Progenitor cell of endocrine pancreas (in vitro differentiated cells): ENCODE measurements at regions not wholly inside any gene's neighbourhood (a gene's known extent, or its start where the extent isn't known, plus 50 kb on each side); places are given as distances from the start of the nearest gene placed in this dataset.

Experiments
- DNase-seq: peaks from one replicate; pipeline ENCODE4 v3.0.0; 2021; ENCODE audit warnings: low spot score; ENCODE audit not compliant: unreplicated experiment
- H3K27ac Mint-ChIP-seq: 2 replicates; pipeline ENCODE4 v1.8.0; 2021; ENCODE audit warnings: mild to moderate bottlenecking, moderate library complexity, mixed read lengths
- H3K27me3 Mint-ChIP-seq: 2 replicates; pipeline ENCODE4 v1.8.0; 2021; ENCODE audit warnings: mixed read lengths
- H3K36me3 Mint-ChIP-seq: 2 replicates; pipeline ENCODE4 v1.8.0; 2022; ENCODE audit warnings: mixed read lengths; ENCODE audit not compliant: insufficient read depth
- H3K4me1 Mint-ChIP-seq: 2 replicates; pipeline ENCODE4 v1.8.0; 2021; ENCODE audit warnings: low read depth, mixed read lengths
- H3K4me3 Mint-ChIP-seq: 2 replicates; pipeline ENCODE4 v1.8.0; 2021; ENCODE audit warnings: low read depth, mild to moderate bottlenecking, moderate library complexity, mixed read lengths
- H3K9me3 Mint-ChIP-seq: 2 replicates; pipeline ENCODE4 v1.8.0; 2021; ENCODE audit warnings: low read depth, mixed read lengths
- CTCF ChIP-seq: fragments of 200-600 bp; sonication (generic); IDR thresholded peaks from one replicate; pipeline ENCODE4 v1.5.0; 2021; ENCODE audit warnings: antibody characterized with exemption, mild to moderate bottlenecking; ENCODE audit not compliant: unreplicated experiment

DNA sequence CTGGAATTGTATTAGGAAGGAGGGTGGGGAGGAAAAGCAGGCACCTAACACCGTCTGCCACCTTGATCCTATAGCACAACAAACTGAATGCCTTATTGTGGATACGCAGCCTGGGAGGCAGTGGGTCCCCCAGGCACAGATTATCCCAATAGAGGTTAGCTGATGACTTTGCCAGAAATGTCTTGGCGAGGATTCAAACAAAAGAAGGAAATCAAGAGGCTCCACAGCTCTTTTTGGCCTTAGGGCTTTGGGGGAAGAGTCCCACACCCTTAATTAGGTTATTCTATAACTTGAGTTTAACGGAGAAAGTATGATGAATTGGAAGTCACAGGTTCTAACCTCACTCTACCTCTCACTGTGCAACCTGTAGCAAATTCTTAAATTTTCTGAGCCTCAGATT is 102.0 kb downstream of the MRPL14 start:
- DNase-seq = no peak
- Mint-ChIP-seq H3K4me3 (no peak overlapping the region), H3K27me3 (peaks cover 23% of the 10 kb centered on the region), H3K4me1 (no peaks in the 10 kb centered on the region), H3K9me3 (no peaks in the 10 kb centered on the region), H3K27ac (no peak overlapping the region), H3K36me3 (no peaks in the 10 kb centered on the region)
- no peak for TF ChIP-seq CTCF

GRCh38 chr6:44024574-44025219 is 102.6 kb downstream of the MRPL14 start:
- no peak overlapping the region for H3K27ac Mint-ChIP-seq
- TF ChIP-seq CTCF = no peak
- no peak overlapping the region for H3K4me3 Mint-ChIP-seq
- no peak for DNase-seq
- H3K36me3 Mint-ChIP-seq = no peaks in the 10 kb centered on the region
- peaks cover 19% of the 10 kb centered on the region for H3K27me3 Mint-ChIP-seq
- no peaks in the 10 kb centered on the region for H3K9me3 Mint-ChIP-seq
- H3K4me1 Mint-ChIP-seq = no peaks in the 10 kb centered on the region

DNA sequence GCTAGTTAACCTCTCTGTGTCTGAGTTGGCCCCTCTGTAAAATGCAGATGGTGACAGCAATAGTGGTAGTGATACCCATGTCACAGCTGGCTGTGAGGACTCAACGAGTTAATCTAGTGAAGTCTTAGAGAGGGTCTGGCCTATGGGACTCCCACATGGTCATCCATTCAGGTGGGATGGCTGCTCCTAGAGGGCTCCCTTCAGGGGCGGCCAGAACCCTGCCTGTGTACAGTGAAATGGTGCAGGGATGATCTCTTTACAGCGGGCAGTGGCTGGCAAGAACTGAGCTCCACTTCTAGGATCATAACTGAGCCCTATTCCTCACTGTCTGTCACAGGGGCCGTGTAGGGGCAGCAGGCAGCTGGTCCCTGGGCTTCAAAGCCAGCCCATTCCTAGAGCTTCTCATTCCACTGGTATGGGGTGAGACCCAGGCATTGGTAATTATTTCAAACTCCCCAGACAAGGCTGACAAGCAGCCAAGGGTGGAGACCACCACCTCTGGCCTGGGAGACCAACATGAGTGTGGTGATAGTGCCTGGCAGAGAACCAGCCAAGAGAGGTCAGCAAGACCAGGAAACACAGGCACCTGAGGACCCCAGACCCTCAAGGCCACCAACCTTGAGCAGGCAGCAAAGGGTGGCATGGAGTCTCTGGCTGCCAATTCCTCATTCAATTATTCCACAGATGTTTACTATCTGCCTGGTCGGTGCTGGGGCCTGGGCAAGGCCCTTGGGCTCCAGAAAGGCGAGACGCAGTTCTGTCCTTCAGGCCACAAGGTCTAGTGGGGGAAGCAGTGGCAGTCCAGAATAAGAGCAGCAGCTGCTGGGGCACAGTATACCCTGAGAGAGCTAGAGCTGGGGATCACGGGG is 103.4 kb downstream of the MRPL14 start:
- H3K36me3 Mint-ChIP-seq = no peaks in the 10 kb centered on the region
- H3K4me3 Mint-ChIP-seq = no peak overlapping the region
- no peaks in the 10 kb centered on the region for H3K9me3 Mint-ChIP-seq

DNA sequence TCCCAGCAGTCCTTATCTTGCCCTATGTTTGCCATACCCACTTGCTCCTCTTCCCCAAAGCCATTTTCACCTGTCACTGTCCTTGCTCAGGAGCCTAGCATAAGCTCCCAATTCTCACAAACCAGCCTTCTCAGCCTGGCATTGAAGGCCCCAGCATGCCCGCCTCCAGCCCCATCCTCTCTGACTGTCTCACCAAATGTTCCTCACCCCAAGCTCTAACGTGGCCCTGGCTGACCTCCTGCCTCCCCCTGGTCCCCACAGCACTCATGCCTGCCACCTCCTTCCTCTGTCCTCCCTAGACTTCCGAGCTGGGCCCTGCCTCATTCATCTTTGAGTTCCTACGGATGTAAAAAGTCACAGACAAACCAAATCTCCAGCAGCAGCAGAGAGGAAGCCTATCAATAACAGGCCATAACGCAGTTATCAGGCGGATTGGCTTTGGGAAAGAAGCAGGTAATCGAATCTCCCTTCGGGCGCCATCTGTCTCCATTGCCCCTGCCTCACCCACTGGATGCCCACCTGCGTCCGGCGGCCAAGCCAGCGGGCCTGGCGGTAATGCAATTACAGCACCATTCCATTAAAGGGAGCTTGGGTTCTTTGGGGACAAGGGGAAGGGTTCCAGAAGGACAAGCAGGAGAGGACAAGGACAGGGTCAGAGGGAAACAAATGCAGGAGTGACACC is 104.4 kb downstream of the MRPL14 start:
- Mint-ChIP-seq H3K27ac (no peak overlapping the region), H3K4me3 (no peak overlapping the region), H3K36me3 (no peaks in the 10 kb centered on the region), H3K27me3 (peaks cover 12% of the 10 kb centered on the region), H3K9me3 (no peaks in the 10 kb centered on the region), H3K4me1 (no peaks in the 10 kb centered on the region)
- no peak for DNase-seq
- TF ChIP-seq CTCF = no peak

More for the DNA sequence above, 103.4 kb downstream of the MRPL14 start:
- Mint-ChIP-seq H3K27ac (no peak overlapping the region), H3K4me1 (no peaks in the 10 kb centered on the region), H3K27me3 (peaks cover 17% of the 10 kb centered on the region)
- no peak for DNase-seq
- TF ChIP-seq CTCF = no peak

- no peaks in the 10 kb centered on the region for H3K4me1 Mint-ChIP-seq
- no peaks in the 10 kb centered on the region for H3K9me3 Mint-ChIP-seq
- no peak overlapping the region for H3K27ac Mint-ChIP-seq
- no peaks in the 10 kb centered on the region for H3K36me3 Mint-ChIP-seq
- no peak for TF ChIP-seq CTCF
- peaks cover 8% of the 10 kb centered on the region for H3K27me3 Mint-ChIP-seq
- DNase-seq = no peak
- H3K4me3 Mint-ChIP-seq = no peak overlapping the region
Measured at GRCh38 chr6:44022296-44022661, 105.0 kb downstream of the MRPL14 start.
